ENCODE measurements at regions not wholly inside any gene's neighbourhood (a gene's known extent, or its start where the extent isn't known, plus 50 kb on each side); places are given as distances from the start of the nearest gene placed in this dataset.

GRCh38 chr3:28940994-28941393 lies 339.9 kb upstream of the RBMS3 start:
- TF ChIP-seq CTCF (IDR thresholded peaks at IDR 0.05): no peak

GRCh38 chr3:28947061-28947460 lies 333.8 kb upstream of the RBMS3 start:
- Histone ChIP-seq H3K27ac (no peak overlapping the region), H3K4me3 (no peak overlapping the region)
- no peak for DNase-seq (ENCODE audit: low spot score)
- no peak for TF ChIP-seq CTCF (IDR thresholded peaks at IDR 0.05)

More at GRCh38 chr3:28940994-28941393, 339.9 kb upstream of the RBMS3 start:
- H3K27ac ChIP-seq: peak overlapping the region; percentile 47 to 78
- H3K4me3 ChIP-seq: peak overlapping the region; percentile 25
- no peak for DNase-seq (ENCODE audit: low spot score)

- DNase-seq (ENCODE audit: low spot score): no peak
- Histone ChIP-seq H3K27ac (no peak overlapping the region), H3K4me3 (no peak overlapping the region)
- TF ChIP-seq CTCF (IDR thresholded peaks at IDR 0.05): no peak
Observed at GRCh38 chr3:28947751-28948150, 333.1 kb upstream of the RBMS3 start.

- Histone ChIP-seq H3K4me3 (no peak overlapping the region), H3K27ac (no peak overlapping the region)
- DNase-seq (ENCODE audit: low spot score): no peak
- no peak for TF ChIP-seq CTCF (IDR thresholded peaks at IDR 0.05)
Observed at GRCh38 chr3:28948685-28949084, 332.2 kb upstream of the RBMS3 start.

- Histone ChIP-seq H3K4me3 (no peak overlapping the region), H3K27ac (no peak overlapping the region)
- no peak for DNase-seq (ENCODE audit: low spot score)
- no peak for TF ChIP-seq CTCF (IDR thresholded peaks at IDR 0.05)
Observed at GRCh38 chr3:28949580-28949979, 331.3 kb upstream of the RBMS3 start.

GRCh38 chr3:28950614-28951013 lies 330.3 kb upstream of the RBMS3 start:
- Histone ChIP-seq H3K27ac (no peak overlapping the region), H3K4me3 (no peak overlapping the region)
- no peak for TF ChIP-seq CTCF (IDR thresholded peaks at IDR 0.05)
- DNase-seq (ENCODE audit: low spot score): no peak

- H3K27ac ChIP-seq: no peak overlapping the region
- no peak overlapping the region for H3K4me3 ChIP-seq
- no peak for TF ChIP-seq CTCF (IDR thresholded peaks at IDR 0.05)
- DNase-seq (ENCODE audit: low spot score): no peak
Observed at GRCh38 chr3:28951772-28952556, 328.9 kb upstream of the RBMS3 start.

Data from coronary artery (tissue), 2 donors.